ENCODE measurements at regions not wholly inside any gene's neighbourhood (a gene's known extent, or its start where the extent isn't known, plus 50 kb on each side); places are given as distances from the start of the nearest gene placed in this dataset.

GRCh38 chr2:78553866-78554647, 471.4 kb upstream of the REG3G start:
- Histone ChIP-seq H3K27ac (ENCODE audit: low read depth, low read length) (no peak overlapping the region), H3K4ac (ENCODE audit: low read depth, low read length) (no peak overlapping the region), H3K79me1 (ENCODE audit: low read length) (no peaks in the 10 kb centered on the region), H3K36me3 (ENCODE audit: control insufficient read depth, insufficient read depth, low read length) (no peaks in the 10 kb centered on the region), H3K27me3 (ENCODE audit: insufficient read depth, low read length, poor library complexity) (no peaks in the 10 kb centered on the region), H3K4me1 (ENCODE audit: control insufficient read depth, low read depth, low read length) (no peaks in the 10 kb centered on the region), H2BK15ac (replicated peaks; ENCODE audit: low read depth) (no peak overlapping the region), H3K4me2 (ENCODE audit: low read length) (no peak overlapping the region), H2AK5ac (ENCODE audit: low read length) (no peak overlapping the region), H3K56ac (ENCODE audit: low read length) (no peak overlapping the region), H2BK5ac (ENCODE audit: low read length) (no peak overlapping the region), H3K23ac (ENCODE audit: low read length) (no peak overlapping the region), H3K18ac (ENCODE audit: low read length) (no peak overlapping the region), H3K9ac (ENCODE audit: low read length) (no peak overlapping the region), H2BK120ac (ENCODE audit: low read depth, low read length) (no peak overlapping the region), H4K8ac (ENCODE audit: low read depth, low read length) (no peak overlapping the region), H4K5ac (ENCODE audit: low read length) (no peak overlapping the region), H3K79me2 (ENCODE audit: control insufficient read depth, insufficient read depth, low read length) (no peaks in the 10 kb centered on the region), H3K4me3 (ENCODE audit: low read length) (no peak overlapping the region)
- WGBS (ENCODE audit: extremely low coverage, insufficient coverage, low lambda C conversion rate), result 100% methylated on average over 1 of the region's 3 CpGs
- DNase-seq, result peak; percentile 37

GRCh38 chr2:78561876-78562275, 463.6 kb upstream of the REG3G start:
- no peaks in the 10 kb centered on the region for H3K36me3 ChIP-seq (ENCODE audit: control insufficient read depth, insufficient read depth, low read length)
- no peak overlapping the region for H3K18ac ChIP-seq (ENCODE audit: low read length)
- no peak overlapping the region for H3K27ac ChIP-seq (ENCODE audit: low read depth, low read length)
- H3K4me2 ChIP-seq (ENCODE audit: low read length), result no peak overlapping the region
- no peak overlapping the region for H4K8ac ChIP-seq (ENCODE audit: low read depth, low read length)
- no peaks in the 10 kb centered on the region for H3K27me3 ChIP-seq (ENCODE audit: insufficient read depth, low read length, poor library complexity)
- no peak overlapping the region for H3K9ac ChIP-seq (ENCODE audit: low read length)
- H2BK120ac ChIP-seq (ENCODE audit: low read depth, low read length), result no peak overlapping the region
- DNase-seq, result no peak
- H2BK5ac ChIP-seq (ENCODE audit: low read length), result no peak overlapping the region
- H3K79me2 ChIP-seq (ENCODE audit: control insufficient read depth, insufficient read depth, low read length), result no peaks in the 10 kb centered on the region
- no peak overlapping the region for H2AK5ac ChIP-seq (ENCODE audit: low read length)
- no peak overlapping the region for H3K56ac ChIP-seq (ENCODE audit: low read length)
- no peak overlapping the region for H2BK15ac ChIP-seq (replicated peaks; ENCODE audit: low read depth)
- no peak overlapping the region for H3K4me3 ChIP-seq (ENCODE audit: low read length)
- no peak overlapping the region for H3K4ac ChIP-seq (ENCODE audit: low read depth, low read length)
- no peaks in the 10 kb centered on the region for H3K4me1 ChIP-seq (ENCODE audit: control insufficient read depth, low read depth, low read length)
- no peak overlapping the region for H4K5ac ChIP-seq (ENCODE audit: low read length)
- H3K23ac ChIP-seq (ENCODE audit: low read length), result no peak overlapping the region
- no peaks in the 10 kb centered on the region for H3K79me1 ChIP-seq (ENCODE audit: low read length)

- H3K79me1 ChIP-seq (ENCODE audit: low read length), result no peaks in the 10 kb centered on the region
- H3K9ac ChIP-seq (ENCODE audit: low read length), result no peak overlapping the region
- H2AK5ac ChIP-seq (ENCODE audit: low read length), result no peak overlapping the region
- no peak overlapping the region for H2BK5ac ChIP-seq (ENCODE audit: low read length)
- H3K56ac ChIP-seq (ENCODE audit: low read length), result no peak overlapping the region
- no peak overlapping the region for H3K4me2 ChIP-seq (ENCODE audit: low read length)
- H3K36me3 ChIP-seq (ENCODE audit: control insufficient read depth, insufficient read depth, low read length), result no peaks in the 10 kb centered on the region
- H2BK120ac ChIP-seq (ENCODE audit: low read depth, low read length), result no peak overlapping the region
- H3K4me3 ChIP-seq (ENCODE audit: low read length), result no peak overlapping the region
- no peak overlapping the region for H3K23ac ChIP-seq (ENCODE audit: low read length)
- no peak overlapping the region for H3K18ac ChIP-seq (ENCODE audit: low read length)
- no peaks in the 10 kb centered on the region for H3K27me3 ChIP-seq (ENCODE audit: insufficient read depth, low read length, poor library complexity)
- H3K4me1 ChIP-seq (ENCODE audit: control insufficient read depth, low read depth, low read length), result no peaks in the 10 kb centered on the region
- no peak for DNase-seq
- no peaks in the 10 kb centered on the region for H3K79me2 ChIP-seq (ENCODE audit: control insufficient read depth, insufficient read depth, low read length)
- no peak overlapping the region for H3K4ac ChIP-seq (ENCODE audit: low read depth, low read length)
- H4K5ac ChIP-seq (ENCODE audit: low read length), result no peak overlapping the region
- H4K8ac ChIP-seq (ENCODE audit: low read depth, low read length), result no peak overlapping the region
- H2BK15ac ChIP-seq (replicated peaks; ENCODE audit: low read depth), result no peak overlapping the region
- H3K27ac ChIP-seq (ENCODE audit: low read depth, low read length), result no peak overlapping the region
Observed at GRCh38 chr2:78564666-78565065, 460.8 kb upstream of the REG3G start.

- Histone ChIP-seq H3K23ac (ENCODE audit: low read length) (no peak overlapping the region), H2BK120ac (ENCODE audit: low read depth, low read length) (no peak overlapping the region), H3K4me3 (ENCODE audit: low read length) (no peak overlapping the region), H3K4me2 (ENCODE audit: low read length) (no peak overlapping the region), H2BK5ac (ENCODE audit: low read length) (no peak overlapping the region), H3K27ac (ENCODE audit: low read depth, low read length) (no peak overlapping the region), H3K79me1 (ENCODE audit: low read length) (no peaks in the 10 kb centered on the region), H3K56ac (ENCODE audit: low read length) (no peak overlapping the region), H3K27me3 (ENCODE audit: insufficient read depth, low read length, poor library complexity) (no peaks in the 10 kb centered on the region), H3K4ac (ENCODE audit: low read depth, low read length) (no peak overlapping the region), H3K79me2 (ENCODE audit: control insufficient read depth, insufficient read depth, low read length) (no peaks in the 10 kb centered on the region), H3K9ac (ENCODE audit: low read length) (no peak overlapping the region), H3K36me3 (ENCODE audit: control insufficient read depth, insufficient read depth, low read length) (no peaks in the 10 kb centered on the region), H4K8ac (ENCODE audit: low read depth, low read length) (no peak overlapping the region), H2AK5ac (ENCODE audit: low read length) (no peak overlapping the region), H2BK15ac (replicated peaks; ENCODE audit: low read depth) (no peak overlapping the region), H3K4me1 (ENCODE audit: control insufficient read depth, low read depth, low read length) (no peaks in the 10 kb centered on the region), H3K18ac (ENCODE audit: low read length) (no peak overlapping the region), H4K5ac (ENCODE audit: low read length) (no peak overlapping the region)
- no peak for DNase-seq
- no CpG with 5 or more reads among the region's 6 CpGs for WGBS (ENCODE audit: extremely low coverage, insufficient coverage, low lambda C conversion rate)
Observed at GRCh38 chr2:78568782-78569373, 456.6 kb upstream of the REG3G start.

- no peaks in the 10 kb centered on the region for H3K4me1 ChIP-seq (ENCODE audit: control insufficient read depth, low read depth, low read length)
- no peak overlapping the region for H4K5ac ChIP-seq (ENCODE audit: low read length)
- H3K9ac ChIP-seq (ENCODE audit: low read length), result no peak overlapping the region
- H3K4me2 ChIP-seq (ENCODE audit: low read length), result no peak overlapping the region
- H3K56ac ChIP-seq (ENCODE audit: low read length), result no peak overlapping the region
- no peaks in the 10 kb centered on the region for H3K36me3 ChIP-seq (ENCODE audit: control insufficient read depth, insufficient read depth, low read length)
- no peaks in the 10 kb centered on the region for H3K79me2 ChIP-seq (ENCODE audit: control insufficient read depth, insufficient read depth, low read length)
- no peaks in the 10 kb centered on the region for H3K27me3 ChIP-seq (ENCODE audit: insufficient read depth, low read length, poor library complexity)
- H3K4ac ChIP-seq (ENCODE audit: low read depth, low read length), result no peak overlapping the region
- H4K8ac ChIP-seq (ENCODE audit: low read depth, low read length), result no peak overlapping the region
- no peak overlapping the region for H3K18ac ChIP-seq (ENCODE audit: low read length)
- H3K23ac ChIP-seq (ENCODE audit: low read length), result no peak overlapping the region
- H2BK5ac ChIP-seq (ENCODE audit: low read length), result no peak overlapping the region
- H3K4me3 ChIP-seq (ENCODE audit: low read length), result no peak overlapping the region
- no peak for DNase-seq
- H2BK15ac ChIP-seq (replicated peaks; ENCODE audit: low read depth), result no peak overlapping the region
- H2BK120ac ChIP-seq (ENCODE audit: low read depth, low read length), result no peak overlapping the region
- H3K27ac ChIP-seq (ENCODE audit: low read depth, low read length), result no peak overlapping the region
- H3K79me1 ChIP-seq (ENCODE audit: low read length), result no peaks in the 10 kb centered on the region
- no peak overlapping the region for H2AK5ac ChIP-seq (ENCODE audit: low read length)
Observed at GRCh38 chr2:78576409-78576808, 449.1 kb upstream of the REG3G start.

GRCh38 chr2:78585871-78586270, 439.6 kb upstream of the REG3G start:
- Histone ChIP-seq H4K5ac (ENCODE audit: low read length) (no peak overlapping the region), H2BK120ac (ENCODE audit: low read depth, low read length) (no peak overlapping the region), H3K9ac (ENCODE audit: low read length) (no peak overlapping the region), H3K4me2 (ENCODE audit: low read length) (no peak overlapping the region), H2BK15ac (replicated peaks; ENCODE audit: low read depth) (no peak overlapping the region), H4K8ac (ENCODE audit: low read depth, low read length) (no peak overlapping the region), H3K36me3 (ENCODE audit: control insufficient read depth, insufficient read depth, low read length) (no peaks in the 10 kb centered on the region), H3K27ac (ENCODE audit: low read depth, low read length) (no peak overlapping the region), H3K18ac (ENCODE audit: low read length) (no peak overlapping the region), H3K4me3 (ENCODE audit: low read length) (no peak overlapping the region), H3K79me1 (ENCODE audit: low read length) (no peaks in the 10 kb centered on the region), H3K27me3 (ENCODE audit: insufficient read depth, low read length, poor library complexity) (no peaks in the 10 kb centered on the region), H3K23ac (ENCODE audit: low read length) (no peak overlapping the region), H3K4ac (ENCODE audit: low read depth, low read length) (no peak overlapping the region), H2BK5ac (ENCODE audit: low read length) (no peak overlapping the region), H3K56ac (ENCODE audit: low read length) (no peak overlapping the region), H3K79me2 (ENCODE audit: control insufficient read depth, insufficient read depth, low read length) (no peaks in the 10 kb centered on the region), H3K4me1 (ENCODE audit: control insufficient read depth, low read depth, low read length) (no peaks in the 10 kb centered on the region), H2AK5ac (ENCODE audit: low read length) (no peak overlapping the region)
- no peak for DNase-seq
- no CpG with 5 or more reads among the region's 3 CpGs for WGBS (ENCODE audit: extremely low coverage, insufficient coverage, low lambda C conversion rate)
